Activated CD4-positive, alpha-beta T cell treated with anti-CD3 and anti-CD28 coated beads, Interleukin-2, amount 50 U/mL, for 1 hour (primary cell): ENCODE measurements at regions not wholly inside any gene's neighbourhood (a gene's known extent, or its start where the extent isn't known, plus 50 kb on each side); places are given as distances from the start of the nearest gene placed in this dataset.
"Not testable (repeated sequence)": the region's sequence is repeated elsewhere in the genome, so short reads cannot be mapped to it uniquely, and the experiment has no call there.

Source experiments
- DNase-seq: peaks from one replicate; pipeline ENCODE4 v3.0.0-alpha.2; 2020

DNA sequence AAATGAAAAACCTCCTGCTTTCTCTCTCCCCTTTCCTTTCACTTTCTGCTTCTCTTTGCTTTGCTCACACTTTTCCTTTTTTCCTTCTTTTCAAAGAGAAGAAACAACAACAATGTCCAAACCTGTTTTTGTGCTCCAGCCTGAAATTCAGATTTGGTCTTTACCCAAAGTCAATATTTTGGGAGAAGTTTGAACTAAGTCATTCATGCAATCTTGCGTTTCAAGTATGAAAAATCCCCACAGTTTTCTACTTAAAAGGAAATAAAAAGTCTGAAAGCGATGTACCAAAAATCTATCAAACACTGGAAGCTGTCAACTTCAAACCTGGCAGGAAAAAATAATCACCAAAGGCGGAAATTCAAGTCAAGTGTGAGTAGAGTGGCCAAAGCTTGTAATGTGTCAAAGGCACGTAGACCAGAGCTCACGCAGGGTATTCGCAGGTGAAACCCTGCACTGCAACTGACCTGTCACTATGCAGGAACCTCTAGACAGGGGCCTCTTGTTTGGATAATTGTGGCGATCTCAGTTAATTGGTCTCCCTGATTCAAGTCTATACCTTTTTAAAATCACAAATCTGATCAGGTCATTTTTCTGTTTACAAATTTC is 118.8 kb upstream of the GALNT15 start:
- no peak for DNase-seq

DNA sequence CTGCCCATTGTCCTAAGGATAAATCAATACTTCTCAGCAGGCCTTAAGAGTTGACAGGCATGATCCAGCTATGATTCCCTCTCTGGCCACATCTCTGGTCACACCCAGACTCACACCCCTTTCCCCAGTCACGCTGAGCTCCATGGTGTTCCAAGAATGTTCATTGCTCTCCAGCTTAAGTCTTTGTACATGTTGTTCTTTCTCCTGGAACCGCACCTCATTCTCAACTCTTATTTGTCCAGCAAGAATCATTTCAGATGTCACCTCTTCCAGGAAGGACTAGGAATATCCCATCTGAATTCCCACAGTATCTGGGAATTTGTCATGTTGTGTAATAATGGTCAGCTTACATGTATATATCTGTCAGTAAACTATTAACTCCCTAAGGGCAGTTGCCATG is 118.3 kb upstream of the GALNT15 start:
- DNase-seq, result no peak

DNA sequence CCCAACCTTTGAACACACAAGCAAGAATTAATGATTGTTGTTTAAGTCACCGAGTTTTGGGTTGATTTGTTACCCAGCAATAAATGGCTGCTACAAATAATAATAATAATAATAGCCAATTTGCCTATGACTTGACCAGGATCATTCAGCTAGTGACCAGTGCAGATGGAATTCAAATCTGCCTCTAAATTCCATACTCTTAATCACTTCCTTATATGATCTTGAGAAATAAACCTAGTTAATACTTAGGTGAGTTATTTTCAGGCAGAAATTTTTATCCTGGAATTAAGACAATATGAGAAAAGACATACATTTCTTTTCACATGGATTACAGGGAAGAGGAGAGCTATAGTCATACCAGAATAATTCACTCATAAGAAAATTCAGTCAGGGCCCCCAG is 116.0 kb upstream of the GALNT15 start:
- DNase-seq, result no peak

DNA sequence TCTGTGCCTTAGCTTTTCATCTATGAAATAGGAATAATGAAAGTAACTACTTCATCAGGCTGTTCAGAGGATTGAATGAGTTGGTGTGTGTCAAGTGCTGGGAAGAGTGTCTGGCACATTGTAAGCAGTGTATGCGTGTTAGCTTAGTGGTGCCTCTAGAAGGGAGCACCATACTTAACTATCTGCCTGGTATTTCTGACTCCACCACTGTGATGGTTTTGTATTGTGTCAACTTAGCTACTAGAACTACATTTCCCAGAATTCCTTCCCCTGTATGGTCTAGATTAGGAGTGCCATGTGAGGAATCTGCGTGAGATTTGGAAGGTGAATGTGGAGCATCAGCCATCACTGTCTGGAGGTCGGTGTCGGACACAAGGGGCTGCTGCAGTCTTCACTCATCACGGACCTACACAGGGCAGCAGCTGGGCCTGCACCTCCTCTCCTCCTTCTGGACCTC is 115.4 kb upstream of the GALNT15 start:
- DNase-seq, result no peak

DNA sequence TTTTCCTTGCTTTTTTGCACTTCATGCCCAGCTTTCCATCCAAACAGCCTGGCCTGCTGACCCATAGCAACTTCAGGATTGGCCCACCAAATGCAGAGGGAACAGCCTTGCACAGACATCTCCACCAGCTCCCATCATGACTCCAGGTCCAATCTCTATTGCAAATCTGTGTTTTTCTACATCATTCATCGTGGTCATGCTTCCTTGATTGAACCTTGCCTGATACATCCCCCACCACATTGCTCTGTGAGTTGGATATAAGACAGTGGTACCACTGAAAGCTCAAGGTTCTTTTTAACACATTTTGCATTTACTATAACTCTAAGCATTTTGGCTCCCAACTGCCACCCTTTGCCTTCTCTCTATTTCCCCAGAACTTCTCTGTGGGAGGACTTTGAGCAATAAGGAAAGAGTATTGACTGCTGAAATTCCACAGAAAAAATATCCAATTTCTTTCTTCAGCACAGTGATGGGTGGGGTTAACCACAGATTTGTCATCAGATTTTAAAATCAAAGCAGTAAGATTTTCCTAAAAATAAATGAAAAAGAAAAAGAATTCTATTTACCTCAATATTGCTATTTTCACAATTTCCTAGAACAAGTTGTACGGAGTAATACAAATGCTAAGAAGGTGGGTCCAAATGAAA is 114.6 kb upstream of the GALNT15 start:
- DNase-seq, result no peak

DNA sequence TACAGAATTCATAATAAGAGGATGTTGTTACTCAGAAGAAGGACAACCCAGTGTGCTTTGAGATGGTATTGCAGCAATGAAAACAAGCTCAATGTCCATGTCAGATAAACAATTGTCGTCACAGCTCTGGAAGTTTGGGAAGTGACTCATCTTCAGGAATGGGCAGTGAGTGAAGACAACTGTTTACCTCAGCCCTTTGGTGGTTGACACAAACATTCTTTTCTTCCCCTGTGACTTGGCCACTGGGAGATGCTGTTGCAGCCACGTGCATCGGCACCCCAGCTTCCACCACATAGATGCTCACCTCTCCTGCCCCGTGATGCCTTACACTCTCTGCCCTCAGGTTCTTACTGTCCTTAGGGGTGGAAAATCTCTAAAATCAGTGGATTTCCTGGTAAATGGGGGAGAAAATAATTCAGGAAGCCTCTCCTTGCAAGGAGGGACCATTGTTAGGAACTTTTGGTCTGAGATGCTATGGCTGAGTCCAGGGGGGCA is 114.1 kb upstream of the GALNT15 start:
- DNase-seq, result no peak

DNA sequence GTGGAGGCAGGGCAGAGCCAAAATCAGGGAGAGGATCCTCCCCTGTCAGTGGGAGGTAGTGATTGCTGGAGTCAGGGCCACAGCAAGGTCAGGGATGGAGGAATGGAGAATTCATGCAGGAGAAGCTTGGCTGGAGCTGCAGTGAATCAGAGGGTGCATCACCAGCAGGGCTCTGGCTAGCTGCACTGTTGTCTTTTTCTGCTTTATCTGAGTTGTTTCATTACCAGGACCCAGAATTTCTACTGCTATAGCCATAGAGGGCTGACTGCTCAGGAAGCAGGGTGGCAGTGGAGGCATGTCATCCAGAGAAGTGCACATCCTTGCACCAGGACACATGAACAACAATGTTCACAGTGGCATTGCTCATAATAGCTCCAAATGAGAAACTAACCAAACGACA is 113.5 kb upstream of the GALNT15 start:
- no peak for DNase-seq

DNA sequence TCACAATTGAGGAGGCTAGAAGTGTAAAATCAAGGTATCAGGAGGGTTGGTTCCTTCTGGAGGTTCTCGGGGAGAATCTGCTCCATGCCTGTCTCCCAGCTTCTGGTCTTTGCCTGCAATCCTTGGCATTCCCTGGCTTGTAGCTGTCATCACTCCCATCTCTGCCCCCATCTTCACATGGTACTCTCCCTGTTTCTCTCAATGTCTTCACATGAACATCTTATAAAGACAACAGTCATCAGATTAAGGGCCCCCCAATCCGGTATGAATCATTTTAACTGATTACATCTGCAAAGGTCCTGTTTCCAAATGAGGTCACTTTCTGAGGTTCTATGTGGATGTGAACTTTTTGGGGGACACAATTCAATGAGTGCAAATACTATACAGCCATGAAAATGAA is 113.0 kb upstream of the GALNT15 start:
- no peak for DNase-seq

DNA sequence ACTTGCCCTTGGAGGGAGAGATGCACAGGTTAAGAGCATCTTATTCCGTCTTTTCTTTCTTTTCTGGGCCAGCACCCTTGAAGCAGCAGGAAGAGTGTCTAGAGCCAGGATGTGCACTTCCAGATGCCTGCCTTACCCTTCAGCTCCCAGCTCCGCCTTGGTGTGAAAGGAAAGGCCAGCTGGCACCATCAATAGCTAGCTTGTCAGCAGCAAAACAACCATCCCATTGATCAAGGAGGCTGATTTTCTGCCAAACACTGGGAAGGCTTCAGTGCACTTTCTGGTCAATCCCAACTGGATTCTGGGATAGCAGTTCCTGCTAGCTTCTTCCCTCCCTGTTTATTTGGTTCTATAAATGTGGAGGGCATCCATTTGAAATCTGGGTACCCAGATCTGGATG is 110.9 kb upstream of the GALNT15 start:
- no peak for DNase-seq

DNA sequence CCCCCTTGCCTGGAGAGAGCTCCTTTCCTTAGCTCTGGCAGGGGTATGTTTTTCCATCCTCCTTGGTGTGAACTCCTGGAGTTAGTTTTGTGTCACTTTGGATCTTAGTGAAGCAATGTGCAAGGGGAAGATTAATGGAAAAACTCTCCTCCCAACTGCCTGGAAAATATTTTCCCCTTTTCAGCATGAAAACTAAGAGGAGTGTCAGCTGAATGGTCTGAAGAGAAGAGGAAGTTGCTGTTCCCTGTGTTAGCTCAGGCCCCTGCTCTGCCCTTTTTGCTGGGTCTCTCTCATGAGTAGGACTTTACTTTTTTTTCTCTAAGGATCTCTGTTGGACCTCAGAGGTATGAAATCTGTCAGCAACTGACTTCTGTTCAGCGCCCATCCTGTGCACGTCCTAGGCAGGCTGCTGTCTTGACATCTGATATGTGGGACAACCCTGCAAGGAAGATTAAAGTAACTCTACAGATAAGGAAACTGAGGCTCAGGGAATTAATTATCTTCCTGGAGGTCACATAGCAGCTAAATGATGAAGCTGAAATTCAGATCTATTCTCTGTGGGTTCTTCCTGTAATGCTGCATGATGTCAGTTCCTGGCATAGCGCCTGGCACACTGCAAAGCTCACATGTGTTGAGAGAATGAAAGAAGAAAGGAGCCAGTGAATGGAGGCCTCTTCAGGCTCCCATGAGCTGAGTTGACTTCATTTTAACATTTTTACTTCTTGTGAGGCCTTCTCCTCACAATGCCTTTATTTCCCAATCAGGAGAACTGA is 109.7 kb upstream of the GALNT15 start:
- no peak for DNase-seq

DNA sequence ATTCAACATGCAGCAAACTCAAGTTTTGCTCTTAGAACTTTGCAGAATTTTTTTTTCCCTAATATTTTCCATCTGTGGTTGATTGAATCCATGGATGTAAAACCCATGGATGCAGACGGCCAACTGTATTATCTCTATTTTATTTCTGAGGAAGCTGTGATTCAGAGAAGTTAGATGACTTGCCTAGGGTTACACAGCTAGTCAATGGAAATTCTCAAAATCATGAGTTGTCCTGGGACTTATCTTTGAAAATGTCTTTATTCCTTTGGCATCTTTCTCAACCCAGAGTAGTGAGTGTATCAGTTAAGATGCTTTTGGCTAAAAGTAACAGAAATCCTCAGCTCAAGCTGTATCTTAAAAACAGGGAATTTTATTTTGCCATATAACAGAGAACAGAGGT is 107.9 kb upstream of the GALNT15 start:
- DNase-seq, result no peak

DNA sequence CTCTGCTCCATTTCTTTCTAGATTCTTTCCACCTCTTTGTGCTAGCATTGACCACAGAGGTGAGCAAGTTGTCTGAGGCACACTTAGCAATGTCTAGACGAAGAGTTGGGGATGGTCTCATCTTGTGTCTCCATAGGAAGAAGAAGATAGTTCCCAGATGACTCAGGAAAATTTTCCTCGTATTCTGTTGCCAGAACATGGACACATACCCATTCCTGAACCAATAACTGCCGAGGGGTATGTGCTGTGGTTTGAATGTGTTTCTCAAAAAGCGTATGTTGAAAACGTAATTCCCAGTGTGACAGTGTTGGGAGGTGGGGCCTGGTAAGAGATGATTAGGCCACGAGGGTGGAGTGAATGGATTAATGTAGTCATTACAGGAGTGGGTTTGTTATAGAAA is 107.5 kb upstream of the GALNT15 start:
- DNase-seq, result no peak

DNA sequence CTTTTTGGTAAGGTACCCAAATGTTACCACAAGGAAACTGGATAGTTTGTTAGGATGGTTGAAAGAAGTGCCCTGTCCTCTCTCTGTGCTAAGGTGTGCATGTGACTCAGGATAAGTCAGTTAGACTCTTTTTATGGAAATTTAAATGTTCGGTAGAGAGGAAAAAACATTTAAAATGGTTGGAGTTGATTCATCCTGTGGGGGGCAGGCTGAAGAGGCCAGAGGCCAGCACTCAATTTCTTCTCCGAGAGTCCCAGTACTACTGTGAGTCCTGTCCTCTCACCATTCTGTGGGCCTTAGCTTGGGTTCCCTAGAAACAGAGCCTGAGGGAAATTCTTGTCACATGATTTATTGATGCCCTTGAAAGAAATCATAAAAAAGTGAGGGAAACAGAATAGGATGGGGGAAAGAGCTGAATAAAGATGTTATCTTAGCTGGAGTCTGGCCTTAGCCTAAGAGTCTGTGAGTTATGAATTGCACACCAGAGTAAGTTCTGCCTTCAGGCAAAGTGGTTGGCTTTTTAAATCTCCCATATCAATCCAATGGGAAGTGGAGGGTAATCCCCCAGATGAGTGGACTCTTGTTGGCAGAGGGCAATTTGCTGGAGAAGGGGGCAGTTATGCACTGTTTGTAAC is 106.5 kb upstream of the GALNT15 start:
- no peak for DNase-seq

DNA sequence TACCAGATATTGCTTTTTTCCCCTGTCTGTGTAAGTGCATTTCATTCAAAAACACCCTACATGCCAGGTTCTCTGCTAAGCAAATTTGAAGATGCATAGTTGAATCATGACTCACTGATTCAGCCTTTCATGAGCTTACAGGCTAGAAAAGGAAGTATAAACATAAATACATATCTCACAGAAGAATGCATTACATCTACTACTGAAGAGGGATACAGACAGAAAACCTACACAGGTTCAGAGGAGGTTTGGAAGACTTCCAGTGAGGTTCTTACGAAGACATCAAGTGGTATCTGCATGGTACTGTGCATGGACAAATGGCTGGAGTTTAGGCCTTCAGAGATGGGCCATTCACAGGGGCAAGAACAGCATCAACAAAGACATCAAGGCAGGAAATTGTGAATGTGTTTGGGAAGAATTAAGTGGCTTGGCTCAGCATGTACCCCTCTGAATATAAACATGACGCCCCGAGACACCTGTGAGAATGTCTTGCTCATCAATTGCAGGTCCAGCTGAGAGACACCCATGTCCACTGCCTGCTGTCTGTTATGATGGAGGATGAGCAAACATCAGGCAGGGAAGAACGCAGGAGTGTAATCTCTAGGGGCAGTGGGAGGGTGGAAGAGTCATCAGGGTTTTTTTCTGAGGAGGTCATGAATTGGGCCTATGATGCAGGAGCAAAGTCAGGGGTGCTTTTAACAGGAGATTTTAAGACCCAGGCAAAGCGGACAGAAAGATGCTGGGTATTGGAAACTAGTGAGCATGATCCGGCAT is 105.1 kb upstream of the GALNT15 start:
- no peak for DNase-seq

DNA sequence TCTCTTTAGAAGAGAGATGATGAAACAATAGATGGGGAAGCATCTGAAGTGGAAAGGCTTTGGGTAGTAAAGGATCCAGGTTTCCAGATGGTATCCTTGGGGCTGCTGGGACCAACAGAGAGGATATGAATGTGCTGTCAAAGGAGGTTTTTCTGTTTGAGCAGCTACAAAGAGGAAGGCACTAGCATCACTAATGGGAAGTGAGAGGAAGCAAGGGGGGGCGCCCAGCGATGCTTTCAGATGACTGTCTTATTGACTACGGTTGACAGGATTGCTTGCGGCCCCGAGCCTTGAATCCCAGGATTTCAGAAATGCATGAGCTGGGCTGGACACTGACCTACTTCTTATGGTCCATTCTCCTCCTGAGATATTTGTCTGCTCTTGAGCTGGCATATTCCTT is 103.8 kb upstream of the GALNT15 start:
- DNase-seq, result no peak

DNA sequence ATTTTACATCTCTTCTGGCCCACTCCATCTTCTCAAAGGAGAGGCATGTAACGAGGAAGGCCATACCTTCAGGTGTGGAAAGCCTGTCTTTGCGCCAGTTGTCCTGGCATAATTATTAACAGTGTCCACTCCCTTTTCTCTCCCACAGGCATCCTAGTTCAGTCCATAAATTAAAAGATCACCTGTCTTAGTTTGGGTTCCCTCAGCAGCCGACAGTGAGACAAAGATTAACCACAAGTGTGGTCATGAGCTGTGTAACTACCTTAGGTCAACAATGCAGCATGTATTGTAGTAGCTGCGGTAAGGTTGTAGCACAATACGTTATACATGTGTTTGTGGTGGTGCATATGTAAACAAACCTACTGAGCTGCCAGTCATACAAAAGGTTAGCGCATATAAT is 103.3 kb upstream of the GALNT15 start:
- no peak for DNase-seq

DNA sequence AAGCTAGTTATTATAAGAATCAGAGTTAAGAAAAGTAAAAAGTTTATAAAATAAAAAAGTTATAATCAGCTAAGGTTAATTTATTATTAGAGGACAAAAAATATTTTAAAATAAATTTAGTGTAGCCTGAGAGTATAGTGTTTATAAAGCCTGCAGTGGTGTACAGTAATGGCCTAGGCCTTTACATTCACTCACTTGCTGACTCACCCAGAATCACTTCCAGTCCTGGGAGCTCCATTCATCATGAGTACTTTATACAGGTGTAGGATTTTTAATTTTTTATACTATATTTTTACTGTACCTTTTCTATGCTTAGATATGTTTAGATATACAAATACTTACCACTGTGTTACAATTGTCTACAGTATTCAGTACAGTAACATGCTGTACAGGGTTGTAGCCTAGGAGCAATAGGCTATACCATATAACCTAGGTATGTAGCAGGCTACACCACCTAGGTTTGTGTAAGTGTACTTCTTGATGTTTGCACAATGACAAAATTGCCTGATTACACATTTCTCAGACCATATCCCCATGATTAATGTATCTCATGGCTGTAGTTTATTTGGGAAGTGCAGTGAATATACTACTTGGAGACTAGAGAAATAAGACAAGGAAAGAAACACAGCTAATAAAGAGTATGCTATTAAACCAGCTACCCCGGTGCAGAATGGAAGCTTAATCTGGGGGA is 101.9 kb upstream of the GALNT15 start:
- no peak for DNase-seq

DNA sequence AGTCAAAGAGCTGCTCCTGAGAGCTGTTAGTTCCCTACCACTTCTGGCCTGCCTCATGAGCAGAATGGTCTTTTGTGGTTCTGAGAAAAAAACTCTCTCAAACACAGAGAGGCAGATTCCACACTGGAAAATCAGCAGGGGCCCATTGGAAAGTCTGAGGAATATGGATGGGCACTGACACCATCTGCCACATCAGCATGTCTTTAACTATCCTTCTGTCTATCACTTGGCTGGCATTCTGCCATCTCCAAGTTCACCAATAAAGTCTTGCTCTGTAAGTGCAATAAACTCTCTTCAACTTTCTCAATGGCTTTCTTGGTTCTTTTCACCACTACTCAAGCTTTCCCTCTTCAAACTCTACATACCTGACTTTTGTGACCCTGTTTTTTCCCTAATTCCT is 101.3 kb upstream of the GALNT15 start:
- DNase-seq, result no peak

DNA sequence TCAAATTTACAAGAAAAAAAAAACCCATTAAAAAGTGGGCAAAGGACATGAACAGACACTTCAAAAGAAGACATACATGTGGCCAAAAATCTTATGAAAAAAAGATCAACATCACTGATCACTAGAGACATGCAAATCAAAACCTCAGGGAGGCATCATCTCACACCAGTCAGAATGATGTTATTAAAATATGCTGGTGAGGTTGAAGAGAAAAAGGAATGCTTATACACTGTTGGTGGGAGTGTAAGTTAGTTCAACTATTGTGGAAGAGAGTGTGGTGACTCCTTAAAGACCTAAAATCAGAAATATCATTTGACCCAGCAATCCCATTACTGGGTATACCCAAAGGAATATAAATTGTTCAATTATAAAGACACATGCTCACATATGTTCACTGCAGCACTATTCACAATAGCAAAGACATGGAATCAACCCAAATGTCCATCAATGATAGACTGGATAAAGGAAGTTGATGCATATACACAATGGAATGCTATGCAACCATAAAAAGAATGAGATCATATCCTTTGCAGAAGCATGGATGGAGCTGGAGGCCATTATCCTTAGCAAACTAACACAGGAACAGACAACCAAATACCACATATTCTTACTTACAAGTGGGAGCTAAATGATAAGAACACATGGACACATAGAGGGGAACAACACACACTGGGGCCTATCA is 100.3 kb upstream of the GALNT15 start:
- not testable (repeated sequence) for DNase-seq

DNA sequence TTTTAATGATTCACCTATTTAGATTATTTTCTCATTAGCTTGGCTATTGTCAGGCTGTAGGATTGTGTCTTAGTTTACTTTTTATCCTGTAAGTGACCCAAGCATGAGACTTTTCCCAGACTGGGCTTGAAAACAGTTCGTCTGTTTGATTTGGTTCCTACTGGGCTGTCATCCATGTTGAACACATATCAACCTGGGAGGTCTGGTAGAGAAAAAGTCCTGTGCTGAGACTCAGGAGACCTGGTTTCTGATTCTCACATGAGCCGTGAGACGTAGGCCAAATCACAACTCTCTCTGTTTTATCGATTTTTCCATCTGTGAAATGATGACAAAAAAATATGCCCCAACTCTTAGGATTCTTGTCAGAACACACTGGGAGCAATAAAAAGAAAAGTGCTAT is 98.8 kb upstream of the GALNT15 start:
- no peak for DNase-seq

DNA sequence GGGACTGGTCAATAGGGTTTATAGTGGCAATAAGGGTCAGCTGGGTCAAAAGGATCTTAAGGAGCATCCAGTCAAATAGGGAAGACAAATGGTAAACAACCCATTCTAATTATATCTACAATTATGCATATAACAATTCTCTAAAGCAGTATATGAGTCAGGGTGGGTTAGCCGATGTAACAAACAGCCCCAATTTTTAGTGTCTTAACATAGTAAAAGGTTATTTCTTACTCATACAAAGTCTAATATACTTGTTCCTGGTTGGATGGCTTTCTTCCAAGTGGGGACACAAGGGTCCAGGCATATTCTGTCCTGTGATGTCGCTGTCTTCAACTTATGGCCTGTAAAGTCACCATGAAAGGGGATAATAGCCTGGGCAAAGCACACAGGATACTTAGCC is 97.9 kb upstream of the GALNT15 start:
- DNase-seq, result no peak

DNA sequence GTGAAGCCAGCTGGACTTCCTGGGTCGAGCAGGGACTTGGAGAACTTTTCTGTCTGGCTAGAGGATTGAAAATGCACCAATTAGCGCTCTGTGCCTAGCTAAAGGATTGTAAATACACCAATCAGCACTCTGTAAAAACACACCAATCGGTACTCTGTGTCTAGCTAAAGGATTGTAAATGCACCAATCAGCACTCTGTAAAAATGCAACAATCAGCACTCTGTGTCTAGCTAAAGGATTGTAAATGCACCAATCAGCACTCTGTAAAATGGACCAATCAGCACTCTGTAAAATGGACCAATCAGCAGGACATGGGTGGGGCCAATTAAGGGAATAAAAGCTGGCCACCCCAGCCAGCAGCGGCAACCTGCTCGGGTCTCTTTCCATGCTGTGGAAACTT is 97.3 kb upstream of the GALNT15 start:
- DNase-seq, result not testable (repeated sequence)
